ENCODE measurements at regions not wholly inside any gene's neighbourhood (a gene's known extent, or its start where the extent isn't known, plus 50 kb on each side); places are given as distances from the start of the nearest gene placed in this dataset.
"Not testable (repeated sequence)": the region's sequence is repeated elsewhere in the genome, so short reads cannot be mapped to it uniquely, and the experiment has no call there.

GRCh38 chr2:126224776-126225175, 431.2 kb upstream of the GYPC start:
- no peak for DNase-seq (ENCODE audit: low spot score)

GRCh38 chr2:126227250-126227649, 428.7 kb upstream of the GYPC start:
- no peak for DNase-seq (ENCODE audit: low spot score)

GRCh38 chr2:126228531-126228930, 427.4 kb upstream of the GYPC start:
- no peak for DNase-seq (ENCODE audit: low spot score)

GRCh38 chr2:126238251-126238650, 417.7 kb upstream of the GYPC start:
- no peak for DNase-seq (ENCODE audit: low spot score)

DNA sequence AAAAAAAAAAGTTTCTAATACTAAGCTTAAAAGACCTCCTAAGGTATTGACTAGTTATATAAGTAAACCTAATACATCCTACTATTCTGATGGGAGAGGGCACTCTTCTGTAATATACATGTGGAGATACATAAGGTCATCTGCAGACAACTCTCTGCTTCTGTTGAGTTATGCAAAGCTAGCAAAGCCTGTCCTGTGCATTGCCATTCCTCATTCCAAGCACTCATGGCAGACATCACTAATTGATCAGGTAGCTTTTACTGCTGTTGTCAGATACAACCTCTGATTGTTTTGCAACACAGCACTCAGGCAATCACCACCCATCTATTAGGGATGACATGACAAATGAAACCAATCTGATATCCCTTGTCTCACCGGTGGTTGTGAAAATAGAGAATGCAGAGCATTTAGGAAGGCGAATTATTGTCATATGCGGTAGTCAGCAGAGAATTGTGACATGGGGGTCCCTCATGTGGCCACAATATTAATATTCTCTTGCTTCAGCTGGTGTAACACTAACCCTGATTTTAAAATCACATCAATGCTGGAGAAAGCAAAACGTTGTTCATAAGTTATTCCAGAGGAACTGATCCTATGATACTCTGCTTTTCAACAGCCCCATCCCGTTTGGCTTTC, 416.5 kb upstream of the GYPC start:
- DNase-seq (ENCODE audit: low spot score), result no peak

- no peak for DNase-seq (ENCODE audit: low spot score)
Measured at GRCh38 chr2:126241001-126241400, 415.0 kb upstream of the GYPC start.

GRCh38 chr2:126241411-126241810, 414.5 kb upstream of the GYPC start:
- no peak for DNase-seq (ENCODE audit: low spot score)

DNA sequence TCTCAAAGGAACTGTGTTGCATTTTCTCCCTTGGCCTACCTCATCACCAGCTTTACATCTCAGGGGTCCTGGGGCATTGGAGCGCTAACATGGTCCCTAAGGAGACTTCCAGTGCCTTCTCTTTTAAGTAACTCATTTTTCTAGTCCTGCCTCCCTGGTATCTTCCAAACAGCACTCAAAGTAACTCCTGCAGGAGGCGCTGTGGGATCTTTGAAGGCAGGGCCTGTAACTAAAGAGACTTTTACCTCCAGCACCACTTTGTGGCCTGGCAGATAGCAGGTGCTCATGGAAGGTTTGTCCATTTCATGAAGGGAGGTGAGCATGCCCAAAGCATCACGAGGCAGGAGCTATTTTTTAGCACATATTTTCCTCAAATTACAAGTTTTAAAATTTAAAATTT, 411.0 kb upstream of the GYPC start:
- DNase-seq (ENCODE audit: low spot score), result peak; percentile 71

DNA sequence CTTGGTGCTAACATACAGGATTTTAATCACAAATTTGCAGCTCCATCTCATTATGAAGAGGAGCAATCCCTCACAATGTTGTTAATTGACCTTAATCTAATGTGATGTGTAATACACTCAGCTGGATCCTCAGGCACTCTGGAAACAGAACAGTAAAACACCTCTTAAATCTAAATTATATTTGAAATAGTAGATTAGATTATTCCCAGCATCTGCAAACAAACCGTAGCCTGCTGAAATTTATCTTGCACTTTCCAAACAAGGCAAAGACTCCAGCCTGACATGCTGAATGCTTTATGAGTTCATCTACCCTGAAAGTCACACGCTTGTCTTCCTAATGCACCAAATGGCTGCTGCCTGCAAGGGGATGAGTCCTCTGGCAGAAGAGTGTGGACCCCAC, 402.3 kb upstream of the GYPC start:
- no peak for DNase-seq (ENCODE audit: low spot score)

- DNase-seq (ENCODE audit: low spot score), result no peak
Measured at GRCh38 chr2:126264625-126265024, 391.3 kb upstream of the GYPC start.

DNA sequence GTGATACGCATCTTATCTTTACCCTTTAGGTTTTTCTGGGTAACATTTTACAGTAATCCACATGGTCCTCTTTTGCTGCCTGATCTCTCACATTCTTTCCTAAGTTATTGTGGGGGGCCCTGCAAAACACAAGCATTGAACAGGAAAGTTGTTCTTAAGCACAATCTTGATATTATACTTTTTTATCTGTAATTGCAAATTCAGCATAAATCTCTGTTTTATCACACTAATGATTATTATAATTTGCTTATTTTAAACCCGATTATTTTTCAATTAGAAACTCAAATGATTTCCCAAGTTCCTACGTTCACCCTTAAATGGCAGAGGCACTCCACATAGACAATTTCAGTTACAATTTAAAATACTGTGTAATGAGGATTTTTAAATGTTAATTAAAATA, 386.0 kb upstream of the GYPC start:
- no peak for DNase-seq (ENCODE audit: low spot score)

GRCh38 chr2:126270587-126270986, 385.4 kb upstream of the GYPC start:
- no peak for DNase-seq (ENCODE audit: low spot score)

- no peak for DNase-seq (ENCODE audit: low spot score)
Measured at GRCh38 chr2:126272401-126272800, 383.6 kb upstream of the GYPC start.

DNA sequence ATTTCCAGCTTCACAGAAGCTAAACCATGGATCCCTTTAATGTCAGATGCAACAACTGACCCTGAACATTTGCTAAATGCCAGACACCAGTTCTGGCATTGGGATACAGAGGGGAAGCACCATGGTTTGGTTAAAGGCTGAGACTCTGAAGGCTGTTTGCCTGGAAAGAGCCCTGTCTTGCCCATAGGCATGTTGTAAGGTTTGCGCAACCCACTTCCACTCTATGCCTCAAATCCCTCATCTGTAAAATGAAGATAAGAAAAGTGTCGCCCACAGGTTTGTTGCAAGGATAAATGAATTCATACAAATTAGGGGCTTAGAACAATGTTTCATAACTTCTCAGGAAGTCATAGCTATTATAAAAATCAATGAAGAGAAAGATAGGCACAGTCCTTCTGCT, 380.9 kb upstream of the GYPC start:
- no peak for DNase-seq (ENCODE audit: low spot score)

DNA sequence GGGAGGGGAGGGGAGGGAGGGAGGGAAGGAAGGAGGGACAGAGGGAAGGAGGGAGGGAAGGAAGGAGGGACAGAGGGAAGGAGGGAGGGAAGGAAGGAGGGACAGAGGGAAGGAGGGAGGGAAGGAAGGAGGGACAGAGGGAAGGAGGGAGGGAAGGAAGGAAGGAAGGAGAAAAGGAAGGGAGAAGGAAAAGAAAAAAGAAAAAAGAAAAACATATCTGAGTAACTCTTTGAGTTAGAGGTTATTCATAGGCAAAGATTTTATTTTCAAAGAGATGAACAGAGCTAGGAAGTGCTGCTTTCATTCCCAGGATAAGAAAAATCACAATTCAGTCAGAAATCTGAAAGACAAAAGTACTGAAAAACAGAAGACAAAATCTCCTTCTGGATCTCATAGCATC, 379.7 kb upstream of the GYPC start:
- DNase-seq (ENCODE audit: low spot score), result not testable (repeated sequence)

DNA sequence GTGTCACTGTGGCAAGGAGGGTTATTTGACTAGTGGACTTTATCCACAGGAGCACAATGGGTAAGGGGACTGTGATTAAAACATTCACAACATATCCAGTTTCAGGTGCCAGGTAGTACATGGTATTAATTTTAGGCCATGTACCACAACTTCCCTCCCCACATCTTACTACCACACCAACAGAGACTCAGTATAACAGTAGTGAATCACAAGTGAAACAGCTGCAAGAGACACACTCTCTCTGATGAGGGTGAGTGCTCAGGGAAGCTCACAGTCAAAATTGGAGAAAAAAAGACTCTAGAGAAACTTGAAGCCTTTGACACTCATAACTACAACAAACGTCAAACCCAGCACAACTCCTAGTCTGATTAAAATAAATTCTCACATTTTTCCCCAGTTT, 367.6 kb upstream of the GYPC start:
- no peak for DNase-seq (ENCODE audit: low spot score)

DNA sequence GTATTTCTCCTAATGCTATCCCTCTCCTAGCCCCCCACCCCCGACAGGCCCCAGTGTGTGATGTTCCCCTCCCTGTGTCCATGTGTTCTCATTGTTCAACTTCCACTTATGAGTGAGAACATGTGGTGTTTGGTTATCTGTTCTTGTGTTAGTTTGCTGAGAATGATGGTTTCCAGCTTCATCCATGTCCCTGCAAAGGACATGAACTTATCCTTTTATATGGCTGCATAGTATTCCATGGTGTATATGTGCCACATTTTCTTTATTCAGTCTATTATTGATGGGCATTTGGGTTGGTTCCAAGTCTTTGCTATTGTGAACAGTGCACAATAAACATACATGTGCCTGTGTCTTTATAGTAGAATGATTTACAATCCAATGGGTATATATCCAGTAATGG, 362.0 kb upstream of the GYPC start:
- not testable (repeated sequence) for DNase-seq (ENCODE audit: low spot score)

GRCh38 chr2:126299469-126299976, 356.4 kb upstream of the GYPC start:
- no peak for DNase-seq (ENCODE audit: low spot score)

GRCh38 chr2:126300348-126300747, 355.6 kb upstream of the GYPC start:
- DNase-seq (ENCODE audit: low spot score), result no peak

- DNase-seq (ENCODE audit: low spot score), result no peak
Measured at GRCh38 chr2:126302043-126302442, 353.9 kb upstream of the GYPC start.

DNA sequence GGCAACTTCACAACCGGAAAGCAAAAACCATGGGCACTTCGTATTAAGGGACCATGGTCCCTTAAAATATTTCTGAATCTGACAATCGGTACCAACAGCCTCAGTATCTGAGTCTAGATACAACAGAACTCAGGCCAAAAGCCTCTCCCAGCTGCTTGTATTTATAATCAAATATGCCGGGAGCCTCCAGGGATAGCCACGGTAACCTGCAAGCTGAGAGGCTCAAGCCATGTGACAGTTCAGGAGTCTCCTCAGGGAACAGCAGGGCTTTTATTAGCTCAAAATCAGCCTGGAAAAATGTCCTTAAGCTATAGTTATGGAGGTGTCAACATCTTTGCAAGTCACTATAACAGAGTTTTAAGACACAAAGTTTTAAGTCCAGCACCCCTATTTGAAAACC, 352.8 kb upstream of the GYPC start:
- DNase-seq (ENCODE audit: low spot score), result no peak

- DNase-seq (ENCODE audit: low spot score), result no peak
Measured at GRCh38 chr2:126304154-126304553, 351.8 kb upstream of the GYPC start.

GRCh38 chr2:126306539-126306938, 349.4 kb upstream of the GYPC start:
- no peak for DNase-seq (ENCODE audit: low spot score)

- no peak for DNase-seq (ENCODE audit: low spot score)
Measured at GRCh38 chr2:126307740-126308139, 348.2 kb upstream of the GYPC start.

DNA sequence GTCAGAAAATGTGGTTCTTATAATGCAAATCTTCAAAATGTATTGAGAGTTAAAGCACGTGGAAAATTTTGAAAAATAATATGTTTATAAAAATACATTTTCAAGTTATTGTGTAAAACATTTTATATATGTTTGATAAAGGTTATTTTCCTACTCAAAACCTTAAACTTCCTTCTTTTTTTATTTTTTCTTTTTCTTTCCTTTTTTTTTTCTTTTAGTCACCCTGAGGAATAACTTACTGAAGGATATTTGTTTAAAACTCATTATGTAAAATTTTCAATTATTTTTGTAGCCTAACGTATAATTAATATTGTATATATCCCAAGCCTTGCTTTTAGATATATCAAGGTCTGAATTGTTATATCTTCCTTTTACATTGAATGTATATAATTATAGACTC, 346.8 kb upstream of the GYPC start:
- DNase-seq (ENCODE audit: low spot score), result no peak

All from ecto neural progenitor cell (in vitro differentiated cells).